Activated T-helper 1 cell treated with anti-CD3 and anti-CD28 coated beads, Interleukin-12 subunit alpha, Interleukin-12 subunit beta, Interleukin-2, Interleukin-4 antibody, amounts not matched to agents 30 ng/mL and 10 ng/mL and 1 ng/mL, durations not matched to agents 14 hours and 24 hours and 36 hours (primary cell): ENCODE measurements at regions not wholly inside any gene's neighbourhood (a gene's known extent, or its start where the extent isn't known, plus 50 kb on each side); places are given as distances from the start of the nearest gene placed in this dataset.

ENCODE experiments used
- DNase-seq: peaks from one replicate; pipeline ENCODE4 v3.0.0; 2021; ENCODE audit warnings: low spot score
- H3K27ac Mint-ChIP-seq: one replicate; pipeline ENCODE4 v1.8.0; 2021; ENCODE audit warnings: mild to moderate bottlenecking, mixed read lengths
- H3K27me3 Mint-ChIP-seq: one replicate; pipeline ENCODE4 v1.8.0; 2022; ENCODE audit warnings: mild to moderate bottlenecking, moderate library complexity, mixed read lengths; ENCODE audit not compliant: insufficient read depth
- H3K36me3 Mint-ChIP-seq: one replicate; pipeline ENCODE4 v1.8.0; 2021; ENCODE audit warnings: low read depth, mixed read lengths
- H3K4me1 Mint-ChIP-seq: one replicate; pipeline ENCODE4 v1.8.0; 2021; ENCODE audit warnings: low read depth, mixed read lengths
- H3K4me3 Mint-ChIP-seq: one replicate; pipeline ENCODE4 v1.8.0; 2021; ENCODE audit warnings: mild to moderate bottlenecking, moderate library complexity, mixed read lengths
- H3K9me3 Mint-ChIP-seq: one replicate; pipeline ENCODE4 v1.8.0; 2021; ENCODE audit warnings: mixed read lengths
- intact Hi-C: fragments of 100-400 bp; cut with micrococcal nuclease; formaldehyde crosslinking; loops from one replicate; pipeline ENCODE4 v1.15.1; 2024

- intact Hi-C loops, result no loop called here
- H3K4me1 Mint-ChIP-seq, result no peaks in the 10 kb centered on the region
- H3K27ac Mint-ChIP-seq, result no peak overlapping the region
- no peak for DNase-seq
- no peaks in the 10 kb centered on the region for H3K9me3 Mint-ChIP-seq
- H3K4me3 Mint-ChIP-seq, result no peak overlapping the region
- no peaks in the 10 kb centered on the region for H3K36me3 Mint-ChIP-seq
- no peaks in the 10 kb centered on the region for H3K27me3 Mint-ChIP-seq
These were observed 153.0 kb downstream of the NSG2 start for GRCh38 chr5:174198541-174198940.

GRCh38 chr5:174202996-174203395 lies 157.5 kb downstream of the NSG2 start:
- Mint-ChIP-seq H3K4me3 (no peak overlapping the region), H3K36me3 (no peaks in the 10 kb centered on the region), H3K4me1 (no peaks in the 10 kb centered on the region), H3K9me3 (no peaks in the 10 kb centered on the region), H3K27ac (no peak overlapping the region), H3K27me3 (no peaks in the 10 kb centered on the region)
- DNase-seq, result no peak
- intact Hi-C loops, result no loop called here

- no peaks in the 10 kb centered on the region for H3K36me3 Mint-ChIP-seq
- H3K4me3 Mint-ChIP-seq, result no peak overlapping the region
- H3K4me1 Mint-ChIP-seq, result no peaks in the 10 kb centered on the region
- H3K9me3 Mint-ChIP-seq, result no peaks in the 10 kb centered on the region
- DNase-seq, result no peak
- intact Hi-C loops, result no loop called here
- no peak overlapping the region for H3K27ac Mint-ChIP-seq
- no peaks in the 10 kb centered on the region for H3K27me3 Mint-ChIP-seq
These were observed 159.2 kb downstream of the NSG2 start for GRCh38 chr5:174204535-174205313.

- no peak overlapping the region for H3K27ac Mint-ChIP-seq
- H3K27me3 Mint-ChIP-seq, result peaks cover 2% of the 10 kb centered on the region
- no peak for DNase-seq
- H3K4me1 Mint-ChIP-seq, result no peaks in the 10 kb centered on the region
- no peaks in the 10 kb centered on the region for H3K9me3 Mint-ChIP-seq
- no peak overlapping the region for H3K4me3 Mint-ChIP-seq
- intact Hi-C loops, result no loop called here
- no peaks in the 10 kb centered on the region for H3K36me3 Mint-ChIP-seq
These were observed 160.4 kb downstream of the NSG2 start for GRCh38 chr5:174205939-174206338.

- peaks cover 3% of the 10 kb centered on the region for H3K27me3 Mint-ChIP-seq
- intact Hi-C loops, result no loop called here
- H3K4me1 Mint-ChIP-seq, result no peaks in the 10 kb centered on the region
- no peaks in the 10 kb centered on the region for H3K36me3 Mint-ChIP-seq
- no peak overlapping the region for H3K4me3 Mint-ChIP-seq
- H3K9me3 Mint-ChIP-seq, result no peaks in the 10 kb centered on the region
- DNase-seq, result no peak
- no peak overlapping the region for H3K27ac Mint-ChIP-seq
These were observed 165.2 kb downstream of the NSG2 start for GRCh38 chr5:174210596-174211276.

GRCh38 chr5:174211277-174211626 lies 165.7 kb downstream of the NSG2 start:
- H3K4me3 Mint-ChIP-seq, result no peak overlapping the region
- H3K27me3 Mint-ChIP-seq, result peaks cover 3% of the 10 kb centered on the region
- no peaks in the 10 kb centered on the region for H3K9me3 Mint-ChIP-seq
- no peak overlapping the region for H3K27ac Mint-ChIP-seq
- H3K36me3 Mint-ChIP-seq, result no peaks in the 10 kb centered on the region
- DNase-seq, result no peak
- intact Hi-C loops, result no loop called here
- H3K4me1 Mint-ChIP-seq, result no peaks in the 10 kb centered on the region

GRCh38 chr5:174217527-174217926 lies 172.0 kb downstream of the NSG2 start:
- H3K4me3 Mint-ChIP-seq, result no peak overlapping the region
- no peaks in the 10 kb centered on the region for H3K27me3 Mint-ChIP-seq
- no peak overlapping the region for H3K27ac Mint-ChIP-seq
- no peaks in the 10 kb centered on the region for H3K36me3 Mint-ChIP-seq
- H3K4me1 Mint-ChIP-seq, result no peaks in the 10 kb centered on the region
- intact Hi-C loops, result no loop called here
- no peaks in the 10 kb centered on the region for H3K9me3 Mint-ChIP-seq
- DNase-seq, result no peak

GRCh38 chr5:174218162-174218561 lies 172.7 kb downstream of the NSG2 start:
- no peak for DNase-seq
- Mint-ChIP-seq H3K4me1 (no peaks in the 10 kb centered on the region), H3K36me3 (no peaks in the 10 kb centered on the region), H3K4me3 (no peak overlapping the region), H3K27ac (no peak overlapping the region), H3K27me3 (no peaks in the 10 kb centered on the region), H3K9me3 (no peaks in the 10 kb centered on the region)
- intact Hi-C loops, result no loop called here

- Mint-ChIP-seq H3K27me3 (no peaks in the 10 kb centered on the region), H3K4me1 (no peaks in the 10 kb centered on the region), H3K36me3 (no peaks in the 10 kb centered on the region), H3K4me3 (no peak overlapping the region), H3K9me3 (no peaks in the 10 kb centered on the region), H3K27ac (no peak overlapping the region)
- DNase-seq, result no peak
- intact Hi-C loops, result no loop called here
These were observed 174.9 kb downstream of the NSG2 start for GRCh38 chr5:174220417-174220816.

- Mint-ChIP-seq H3K9me3 (no peaks in the 10 kb centered on the region), H3K27me3 (no peaks in the 10 kb centered on the region), H3K27ac (no peak overlapping the region), H3K4me1 (no peaks in the 10 kb centered on the region), H3K36me3 (no peaks in the 10 kb centered on the region), H3K4me3 (no peak overlapping the region)
- DNase-seq, result no peak
- intact Hi-C loops, result no loop called here
These were observed 175.9 kb downstream of the NSG2 start for GRCh38 chr5:174221436-174221835.

- H3K27me3 Mint-ChIP-seq, result no peaks in the 10 kb centered on the region
- no peaks in the 10 kb centered on the region for H3K36me3 Mint-ChIP-seq
- H3K4me3 Mint-ChIP-seq, result no peak overlapping the region
- no peaks in the 10 kb centered on the region for H3K4me1 Mint-ChIP-seq
- H3K27ac Mint-ChIP-seq, result no peak overlapping the region
- DNase-seq, result no peak
- H3K9me3 Mint-ChIP-seq, result no peaks in the 10 kb centered on the region
- intact Hi-C loops, result no loop called here
These were observed 176.4 kb downstream of the NSG2 start for GRCh38 chr5:174221946-174222345.

GRCh38 chr5:174222891-174223290 lies 177.4 kb downstream of the NSG2 start:
- Mint-ChIP-seq H3K27me3 (no peaks in the 10 kb centered on the region), H3K9me3 (no peaks in the 10 kb centered on the region), H3K27ac (no peak overlapping the region), H3K36me3 (no peaks in the 10 kb centered on the region), H3K4me3 (no peak overlapping the region), H3K4me1 (no peaks in the 10 kb centered on the region)
- intact Hi-C loops, result no loop called here
- no peak for DNase-seq

GRCh38 chr5:174223355-174223754 lies 177.8 kb downstream of the NSG2 start:
- DNase-seq, result no peak
- H3K27me3 Mint-ChIP-seq, result no peaks in the 10 kb centered on the region
- no peaks in the 10 kb centered on the region for H3K4me1 Mint-ChIP-seq
- H3K4me3 Mint-ChIP-seq, result no peak overlapping the region
- intact Hi-C loops, result no loop called here
- no peaks in the 10 kb centered on the region for H3K9me3 Mint-ChIP-seq
- H3K27ac Mint-ChIP-seq, result no peak overlapping the region
- no peaks in the 10 kb centered on the region for H3K36me3 Mint-ChIP-seq
